ENCODE measurements at regions not wholly inside any gene's neighbourhood (a gene's known extent, or its start where the extent isn't known, plus 50 kb on each side); places are given as distances from the start of the nearest gene placed in this dataset.
A peak's percentile ranks its signal among the peaks of the same experiment; 100 is the strongest.
"Not testable (repeated sequence)": the region's sequence is repeated elsewhere in the genome, so short reads cannot be mapped to it uniquely, and the experiment has no call there.

DNA sequence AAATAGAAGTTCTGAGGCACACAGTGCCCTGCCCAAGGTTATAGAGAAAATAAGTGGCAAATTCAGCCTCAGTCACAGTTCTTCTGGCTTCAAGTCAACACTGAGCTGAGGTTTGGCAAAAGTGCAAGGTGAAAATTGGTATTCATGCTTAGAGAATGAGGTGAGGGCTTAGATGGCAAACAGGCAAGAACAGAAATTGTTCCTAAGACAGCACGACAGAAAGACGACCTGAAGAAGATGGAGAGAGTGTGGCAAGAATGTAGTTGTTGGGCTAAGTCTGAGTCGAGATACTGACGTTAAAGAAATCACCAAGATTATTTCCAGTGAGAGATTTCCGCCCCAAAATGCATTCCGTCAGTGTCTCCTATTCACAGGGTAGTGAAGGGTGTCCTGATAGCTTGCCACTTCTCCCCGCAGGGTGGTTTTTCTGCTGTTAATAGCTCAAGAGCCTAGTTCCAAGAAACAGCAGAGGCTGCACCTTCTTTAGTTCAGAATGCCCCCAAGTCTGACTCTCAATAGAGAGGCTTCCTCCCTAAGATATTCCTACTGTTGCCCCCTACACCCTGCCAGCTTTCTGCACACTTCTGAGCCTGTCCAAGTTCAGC, 260.8 kb upstream of the AMIGO2 start:
- no peak for DNase-seq

GRCh38 chr12:47337581-47337980, 257.8 kb upstream of the AMIGO2 start:
- DNase-seq, result no peak

GRCh38 chr12:47333271-47333858, 253.6 kb upstream of the AMIGO2 start:
- DNase-seq, result not testable (repeated sequence)

DNA sequence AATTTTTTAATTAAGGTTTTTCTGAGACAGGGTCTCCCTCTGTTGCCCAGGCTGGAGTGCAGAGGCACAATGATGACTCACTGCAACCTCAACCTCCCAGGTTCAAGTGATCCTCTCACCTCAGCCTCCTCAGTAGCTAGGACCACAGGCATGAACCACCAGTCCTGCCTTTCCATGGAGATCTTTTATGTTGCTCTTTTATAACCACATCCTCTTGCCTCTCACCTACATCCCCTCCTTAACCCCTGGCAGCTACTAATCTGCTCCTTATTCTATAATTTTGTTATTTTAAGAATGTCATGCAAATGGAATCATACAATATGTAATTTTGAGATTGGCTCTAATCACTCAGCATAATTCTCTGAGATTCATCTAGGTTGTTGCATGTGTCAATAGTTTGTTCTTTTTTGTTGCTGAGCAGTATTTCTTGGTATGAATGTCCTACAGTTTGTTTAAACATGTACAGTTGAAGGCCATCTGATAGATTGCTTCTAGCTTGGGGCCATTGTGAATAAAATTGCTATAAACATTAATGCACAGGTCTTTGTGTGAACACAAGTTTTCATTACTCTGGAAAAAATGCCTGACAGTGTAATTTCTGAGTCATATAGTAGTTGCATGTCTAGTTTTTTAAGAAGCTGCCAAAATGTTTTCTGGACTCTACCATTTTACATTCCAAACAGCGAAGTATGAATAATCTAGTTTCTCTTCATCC, 249.2 kb upstream of the AMIGO2 start:
- DNase-seq, result no peak

GRCh38 chr12:47326190-47326589, 246.4 kb upstream of the AMIGO2 start:
- DNase-seq, result no peak

DNA sequence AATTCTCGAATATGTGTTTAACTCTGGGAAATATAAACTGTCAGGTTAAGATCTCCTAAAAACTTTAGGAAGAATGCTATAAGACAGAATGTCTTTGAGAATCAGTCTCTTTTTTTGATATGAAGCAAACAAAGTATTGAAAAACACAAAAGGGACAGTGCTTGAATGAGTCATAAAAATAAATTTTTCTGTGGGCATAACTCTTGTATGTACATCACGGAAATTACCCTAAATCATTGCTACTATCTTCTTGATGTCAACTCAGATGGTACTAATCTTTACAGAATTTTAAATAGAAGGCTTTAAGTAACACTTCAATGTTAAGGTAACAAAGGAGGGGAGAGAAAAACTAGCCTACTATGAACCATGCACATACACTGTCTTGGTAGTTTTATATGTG, 244.0 kb upstream of the AMIGO2 start:
- DNase-seq, result no peak

- no peak for DNase-seq
Observed at GRCh38 chr12:47321436-47321835, 241.7 kb upstream of the AMIGO2 start.

- DNase-seq, result no peak
Observed at GRCh38 chr12:47319746-47320145, 240.0 kb upstream of the AMIGO2 start.

DNA sequence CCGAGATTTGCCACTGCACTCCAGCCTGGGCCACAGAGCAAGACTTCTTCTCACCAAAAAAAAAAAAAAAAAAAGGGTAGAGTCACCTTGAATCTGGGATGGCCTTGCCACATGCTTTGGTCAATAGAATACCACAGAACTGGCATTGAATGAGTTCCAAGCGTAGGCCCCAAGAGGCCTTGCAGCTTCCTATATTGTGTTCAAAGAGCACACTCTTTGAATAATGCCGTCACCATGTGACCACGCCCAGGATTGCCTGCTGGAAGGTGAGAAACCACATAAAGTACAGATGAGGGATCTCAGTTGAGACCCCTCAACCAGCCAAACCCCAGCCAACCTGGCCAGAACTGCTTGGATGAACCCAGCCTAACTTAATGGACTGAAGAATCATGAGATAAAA, 239.2 kb upstream of the AMIGO2 start:
- DNase-seq, result no peak

GRCh38 chr12:47317175-47317915, 237.6 kb upstream of the AMIGO2 start:
- no peak for DNase-seq

DNA sequence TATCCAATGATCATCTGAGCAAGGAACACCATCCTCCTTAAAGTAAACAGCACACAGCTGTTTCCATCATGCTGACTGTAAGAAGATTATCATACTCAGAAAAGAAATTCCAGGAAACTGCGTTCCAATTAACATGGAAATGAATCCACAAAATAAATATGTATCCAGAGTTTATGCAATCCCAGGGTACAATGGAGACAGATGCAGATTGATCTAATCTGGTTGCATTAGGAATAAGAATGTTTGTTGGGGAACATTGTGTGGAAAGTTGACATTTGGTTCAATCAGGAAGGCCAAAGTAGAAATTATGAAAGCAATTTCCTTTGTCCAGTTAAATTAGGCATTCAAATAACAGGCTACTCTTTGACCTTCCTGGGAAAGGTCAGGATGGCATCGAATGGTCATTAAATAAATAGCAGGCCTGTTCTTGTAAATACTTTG, 236.9 kb upstream of the AMIGO2 start:
- no peak for DNase-seq

GRCh38 chr12:47314996-47315395, 235.2 kb upstream of the AMIGO2 start:
- DNase-seq, result no peak

DNA sequence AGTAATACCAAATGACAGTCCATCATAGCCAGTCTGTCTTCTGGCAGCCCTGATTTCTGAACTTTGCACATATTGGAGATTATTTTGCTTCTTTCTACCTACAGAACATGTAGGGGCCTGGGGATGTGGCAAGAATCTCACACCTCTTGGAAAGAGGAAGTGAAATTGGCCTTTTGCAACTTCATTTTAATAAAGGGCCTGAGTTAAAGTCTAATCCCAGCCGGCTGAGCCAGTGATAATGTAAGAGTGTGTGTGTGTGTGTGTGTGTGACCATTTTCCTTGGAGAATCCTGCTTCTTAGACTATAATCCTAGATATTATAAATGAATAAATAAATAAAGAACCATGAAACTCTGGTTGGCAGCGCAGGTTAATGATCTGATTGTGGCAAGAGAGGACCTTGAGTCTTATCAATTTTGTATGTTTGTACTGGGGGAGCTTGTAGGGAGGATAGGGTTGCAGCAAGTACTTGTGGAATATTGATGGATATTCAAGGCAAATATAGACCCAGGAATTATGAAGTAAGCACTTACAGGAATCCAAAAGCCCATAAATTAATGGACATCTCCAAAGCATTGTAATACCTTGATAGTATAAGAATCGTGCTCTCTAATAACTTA, 233.2 kb upstream of the AMIGO2 start:
- DNase-seq, result no peak

DNA sequence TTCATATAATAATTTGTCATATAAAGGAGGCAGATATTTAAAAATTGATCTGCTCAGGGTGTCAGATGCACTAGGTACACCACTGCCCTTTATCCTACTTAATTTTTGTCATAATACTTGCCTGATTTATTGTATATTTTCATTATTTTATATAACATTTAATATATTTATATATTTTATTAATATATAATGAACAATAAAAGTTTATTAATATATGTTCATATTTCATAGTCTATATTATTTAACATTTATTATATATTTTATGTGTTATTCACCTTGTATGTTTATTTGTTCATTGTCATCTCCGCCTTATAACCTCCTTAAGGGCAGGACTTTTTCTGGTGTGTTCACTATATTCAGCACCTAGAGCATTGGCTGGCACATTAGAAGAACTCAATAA, 232.4 kb upstream of the AMIGO2 start:
- no peak for DNase-seq

DNA sequence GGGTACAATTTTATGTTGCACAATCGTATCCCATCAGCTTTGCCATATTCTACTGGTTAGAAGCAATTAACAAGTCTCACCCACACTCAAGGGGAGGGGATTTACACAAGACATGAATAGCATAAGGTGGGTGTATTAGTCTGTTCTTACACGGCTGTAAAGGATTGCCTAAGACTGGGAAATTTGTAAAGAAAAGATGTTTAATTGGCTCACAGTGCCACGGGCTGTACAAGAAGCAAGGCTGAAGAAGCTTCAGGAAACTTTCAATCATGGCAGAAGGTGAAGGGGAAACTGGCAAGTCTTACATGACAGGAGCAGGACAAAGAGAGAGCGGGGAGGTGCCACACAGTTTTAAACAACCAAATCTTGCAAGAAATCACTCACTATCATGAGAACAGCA, 231.8 kb upstream of the AMIGO2 start:
- DNase-seq, result no peak

DNA sequence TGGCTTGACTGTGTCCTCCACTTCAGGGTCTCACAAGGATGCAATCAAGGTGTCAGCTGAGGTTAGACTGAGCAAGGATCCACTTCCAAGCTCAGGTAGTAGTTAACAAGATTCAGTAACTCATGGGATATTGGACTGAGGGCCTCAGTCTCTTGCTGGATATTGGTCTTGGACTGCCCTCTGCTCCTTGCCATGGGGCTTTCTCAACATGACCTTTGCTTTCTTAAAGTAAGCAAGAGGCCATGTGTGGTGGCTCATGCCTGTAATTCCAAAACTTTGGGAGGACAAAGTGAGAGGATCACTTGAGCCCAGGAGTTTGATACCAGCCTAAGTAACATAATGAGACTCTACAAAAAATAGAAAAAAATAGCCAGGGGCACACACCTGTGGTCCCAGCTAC, 231.3 kb upstream of the AMIGO2 start:
- DNase-seq, result no peak

DNA sequence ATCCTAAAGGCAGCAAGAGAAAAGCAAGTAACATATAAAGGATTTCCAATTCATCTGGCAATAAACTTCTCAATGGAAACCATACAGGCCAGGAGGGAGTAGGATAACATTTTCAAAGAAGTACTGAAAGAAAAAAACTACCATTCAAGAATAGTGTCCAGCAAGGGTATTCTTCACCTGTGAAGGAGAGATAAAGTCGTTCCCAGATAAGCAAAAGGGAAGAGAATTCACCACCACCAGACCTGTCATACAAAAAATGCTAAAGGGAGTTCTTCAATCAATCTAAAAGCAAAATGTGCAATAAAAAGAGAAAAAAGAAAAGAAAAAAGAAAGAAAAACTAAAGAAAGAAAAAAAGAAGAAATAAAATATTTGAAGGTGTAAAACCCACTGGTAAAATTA, 228.9 kb upstream of the AMIGO2 start:
- no peak for DNase-seq

- peak; percentile 59 to 61 for DNase-seq
Observed at GRCh38 chr12:47307680-47308399, 228.1 kb upstream of the AMIGO2 start.

DNA sequence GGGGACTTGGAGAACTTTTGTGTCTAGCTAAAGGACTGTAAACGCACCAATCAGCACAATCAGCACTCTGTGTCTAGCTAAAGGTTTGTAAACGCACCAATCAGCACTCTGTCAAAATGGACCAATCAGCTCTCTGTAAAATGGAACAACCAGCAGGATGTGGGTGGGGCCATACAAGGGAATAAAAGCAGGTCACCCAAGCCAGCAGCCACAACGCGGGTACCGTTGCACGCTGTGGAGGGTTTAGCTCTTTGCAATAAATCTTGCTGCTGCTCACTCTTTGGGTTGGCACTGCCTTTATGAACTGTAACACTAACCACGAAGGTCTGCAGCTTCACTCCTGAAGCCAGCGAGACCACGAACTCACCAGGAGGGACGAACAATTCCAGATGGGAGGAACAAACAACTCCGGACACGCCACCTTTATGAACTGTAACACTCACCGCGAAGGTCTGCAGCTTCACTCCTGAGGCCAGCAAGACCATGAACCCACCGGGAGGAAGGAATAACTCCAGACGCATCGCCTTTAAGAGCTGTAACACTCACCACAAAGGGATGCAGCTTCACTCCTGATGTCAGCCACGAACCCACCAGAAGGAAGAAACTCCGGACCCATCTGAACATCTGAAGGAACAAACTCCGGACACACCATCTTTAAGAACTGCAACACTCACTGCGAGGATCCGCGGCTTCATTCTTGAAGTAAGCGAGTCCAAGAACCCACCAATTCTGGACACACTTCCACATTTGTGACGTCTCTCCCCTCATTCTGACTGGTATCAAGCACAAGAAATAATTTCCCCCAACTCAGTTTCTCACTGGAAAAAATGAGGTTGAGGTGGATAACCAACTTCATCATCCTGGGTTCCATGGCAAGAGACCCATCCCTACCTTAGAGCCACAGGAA, 227.3 kb upstream of the AMIGO2 start:
- DNase-seq, result peak; percentile 75 to 78

- no peak for DNase-seq
Observed at GRCh38 chr12:47306130-47306529, 226.4 kb upstream of the AMIGO2 start.

- no peak for DNase-seq
Observed at GRCh38 chr12:47305464-47305863, 225.7 kb upstream of the AMIGO2 start.

All from activated CD4-positive, alpha-beta T cell treated with anti-CD3 and anti-CD28 coated beads for 4 hours (primary cell).